ENCODE measurements at regions not wholly inside any gene's neighbourhood (a gene's known extent, or its start where the extent isn't known, plus 50 kb on each side); places are given as distances from the start of the nearest gene placed in this dataset.

DNA sequence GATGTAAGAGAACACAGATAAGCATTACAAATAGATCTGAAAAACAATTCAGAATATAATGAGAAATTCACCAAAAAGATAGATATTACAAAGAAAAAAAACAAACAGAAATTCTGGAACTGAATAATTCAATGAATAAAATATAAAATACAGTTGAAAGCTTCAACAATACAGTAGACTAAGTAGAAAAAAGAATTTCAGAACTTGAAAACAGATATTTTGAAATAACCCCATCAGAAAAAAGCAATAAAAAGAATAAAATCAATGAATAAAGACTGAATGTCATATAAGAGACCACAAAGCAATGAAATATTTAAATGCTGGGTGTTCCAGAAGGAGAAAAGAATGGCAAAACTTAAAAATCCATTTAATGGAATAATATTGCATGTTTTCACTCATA lies 611.4 kb upstream of the GHITM start:
- TF ChIP-seq, protein P1, sequence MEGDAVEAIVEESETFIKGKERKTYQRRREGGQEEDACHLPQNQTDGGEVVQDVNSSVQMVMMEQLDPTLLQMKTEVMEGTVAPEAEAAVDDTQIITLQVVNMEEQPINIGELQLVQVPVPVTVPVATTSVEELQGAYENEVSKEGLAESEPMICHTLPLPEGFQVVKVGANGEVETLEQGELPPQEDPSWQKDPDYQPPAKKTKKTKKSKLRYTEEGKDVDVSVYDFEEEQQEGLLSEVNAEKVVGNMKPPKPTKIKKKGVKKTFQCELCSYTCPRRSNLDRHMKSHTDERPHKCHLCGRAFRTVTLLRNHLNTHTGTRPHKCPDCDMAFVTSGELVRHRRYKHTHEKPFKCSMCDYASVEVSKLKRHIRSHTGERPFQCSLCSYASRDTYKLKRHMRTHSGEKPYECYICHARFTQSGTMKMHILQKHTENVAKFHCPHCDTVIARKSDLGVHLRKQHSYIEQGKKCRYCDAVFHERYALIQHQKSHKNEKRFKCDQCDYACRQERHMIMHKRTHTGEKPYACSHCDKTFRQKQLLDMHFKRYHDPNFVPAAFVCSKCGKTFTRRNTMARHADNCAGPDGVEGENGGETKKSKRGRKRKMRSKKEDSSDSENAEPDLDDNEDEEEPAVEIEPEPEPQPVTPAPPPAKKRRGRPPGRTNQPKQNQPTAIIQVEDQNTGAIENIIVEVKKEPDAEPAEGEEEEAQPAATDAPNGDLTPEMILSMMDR (IDR thresholded peaks at IDR 0.05) = no peak
- no peak for TF ChIP-seq ZFX (IDR thresholded peaks at IDR 0.05; ENCODE audit: borderline replicate concordance)
